SK-N-SH treated with all-trans-retinoic acid at 6 μM for 48 hours (cell line): ENCODE measurements at regions not wholly inside any gene's neighbourhood (a gene's known extent, or its start where the extent isn't known, plus 50 kb on each side); places are given as distances from the start of the nearest gene placed in this dataset.

Source experiments
- ISL1 ChIP-seq: fragments of 250-450 bp; sonication (Bioruptor Pico); IDR thresholded peaks from 2 replicates; pipeline ENCODE4 v2.1.2; 2022; ENCODE audit warnings: mild to moderate bottlenecking, moderate library complexity
- POU6F1 ChIP-seq: fragments of 250-450 bp; sonication (Bioruptor Pico); IDR thresholded peaks from 2 replicates; pipeline ENCODE4 v1.8.0; 2021; ENCODE audit warnings: low read depth, mild to moderate bottlenecking, moderate library complexity, borderline replicate concordance
- PPARA ChIP-seq: fragments of 250-450 bp; sonication (Bioruptor Pico); IDR thresholded peaks from 2 replicates; pipeline ENCODE4 v1.5.0; 2020; ENCODE audit warnings: mild to moderate bottlenecking, borderline replicate concordance
- RARB ChIP-seq: fragments of 250-450 bp; sonication (Bioruptor Pico); IDR thresholded peaks from 2 replicates; pipeline ENCODE4 v1.8.0; 2021; ENCODE audit warnings: mild to moderate bottlenecking, moderate library complexity
- TOX ChIP-seq: fragments of 250-450 bp; sonication (Bioruptor Pico); IDR thresholded peaks from 2 replicates; pipeline ENCODE4 v1.8.0; 2021; ENCODE audit warnings: mild to moderate bottlenecking, moderate library complexity, borderline replicate concordance

- TF ChIP-seq POU6F1 (no peak), ISL1 (CRISPR knock-in tag) (no peak), PPARA (CRISPR knock-in tag) (no peak), TOX (no peak), RARB (CRISPR knock-in tag) (no peak)
Measured at GRCh38 chr7:127530148-127530547, 55.2 kb downstream of the GCC1 start.
